GM23248 (cell line): ENCODE measurements at regions not wholly inside any gene's neighbourhood (a gene's known extent, or its start where the extent isn't known, plus 50 kb on each side); places are given as distances from the start of the nearest gene placed in this dataset.
A peak's percentile ranks its signal among the peaks of the same experiment; 100 is the strongest.

ENCODE experiments used
- DNase-seq: peaks from one replicate; pipeline ENCODE4 v3.0.0-alpha.2; 2015
- H2AFZ ChIP-seq: fragments of 200-600 bp; sonication (generic); 2 replicates; pipeline ENCODE4 v1.6.1; 2016; ENCODE audit warnings: antibody characterized with exemption
- H3F3A ChIP-seq: fragments of 200-600 bp; sonication (generic); 2 replicates; pipeline ENCODE4 v1.6.1; 2016; ENCODE audit warnings: mild to moderate bottlenecking, antibody characterized with exemption, mixed run types; ENCODE audit not compliant: insufficient read depth
- H3K27ac ChIP-seq: fragments of 200-600 bp; sonication (generic); 2 replicates; pipeline ENCODE4 v1.5.1; 2016; ENCODE audit warnings: mild to moderate bottlenecking
- H3K27me3 ChIP-seq: fragments of 200-600 bp; sonication (generic); replicated peaks from 2 replicates; pipeline ENCODE4 v1.6.1; 2016; ENCODE audit warnings: mild to moderate bottlenecking; ENCODE audit not compliant: insufficient read depth
- H3K36me3 ChIP-seq: fragments of 200-600 bp; sonication (generic); 2 replicates; pipeline ENCODE4 v1.6.1; 2016; ENCODE audit warnings: low read depth, mild to moderate bottlenecking
- H3K4me1 ChIP-seq: fragments of 200-600 bp; sonication (generic); 2 replicates; pipeline ENCODE4 v1.6.1; 2016; ENCODE audit warnings: mild to moderate bottlenecking; ENCODE audit not compliant: insufficient read depth
- H3K4me2 ChIP-seq: fragments of 200-600 bp; sonication (generic); one replicate; pipeline ENCODE4 v1.6.1; 2016; ENCODE audit warnings: mild to moderate bottlenecking; ENCODE audit not compliant: unreplicated experiment
- H3K4me3 ChIP-seq: fragments of 200-600 bp; sonication (generic); 2 replicates; pipeline ENCODE4 v1.5.1; 2016; ENCODE audit warnings: mild to moderate bottlenecking
- H3K79me2 ChIP-seq: fragments of 200-600 bp; sonication (generic); 2 replicates; pipeline ENCODE4 v1.6.1; 2016; ENCODE audit warnings: mild to moderate bottlenecking; ENCODE audit not compliant: insufficient read depth
- H3K9ac ChIP-seq: fragments of 200-600 bp; sonication (generic); 2 replicates; pipeline ENCODE4 v1.6.1; 2016; ENCODE audit warnings: mild to moderate bottlenecking
- H3K9me2 ChIP-seq: fragments of 200-600 bp; sonication (generic); 2 replicates; pipeline ENCODE4 v1.6.1; 2016; ENCODE audit warnings: mixed run types, mild to moderate bottlenecking, moderate library complexity; ENCODE audit not compliant: insufficient read depth
- H3K9me3 ChIP-seq: fragments of 200-600 bp; sonication (generic); one replicate; pipeline ENCODE4 v1.6.1; 2017; ENCODE audit warnings: low read depth
- H4K20me1 ChIP-seq: fragments of 200-600 bp; sonication (generic); 2 replicates; pipeline ENCODE4 v1.6.0; 2016; ENCODE audit not compliant: insufficient read depth
- EZH2 ChIP-seq: fragments of 200-600 bp; sonication (generic); IDR thresholded peaks from 2 replicates; pipeline ENCODE4 v1.6.1; 2018; ENCODE audit warnings: antibody characterized with exemption, mild to moderate bottlenecking; ENCODE audit not compliant: insufficient read depth, poor library complexity, severe bottlenecking
- EZH2phosphoT487 ChIP-seq: fragments of 200-600 bp; sonication (generic); IDR thresholded peaks from 2 replicates; pipeline ENCODE4 v1.6.1; 2018; ENCODE audit warnings: antibody characterized with exemption, moderate library complexity, mild to moderate bottlenecking, low read depth; ENCODE audit not compliant: insufficient read depth
- WGBS, 2 experiments: methylation state at CpG; one replicate each; pipeline ENCODE4 v1.1.6; 2015 to 2017; ENCODE audit warnings: low lambda C conversion rate in 2 of 2, low coverage in 1 of 2; ENCODE audit errors: missing lambda C conversion rate in 2 of 2; 5-methylcytosine and 5-hydroxymethylcytosine counted together
- in situ Hi-C: fragments of 300-500 bp; cut with MboI; formaldehyde crosslinking; loops from 2 replicates; pipeline ENCODE4 v1.15.0; 2020

GRCh38 chr4:189129044-189129694, 811.5 kb upstream of the FRG1 start:
- no peaks in the 10 kb centered on the region for H3K79me2 ChIP-seq

DNA sequence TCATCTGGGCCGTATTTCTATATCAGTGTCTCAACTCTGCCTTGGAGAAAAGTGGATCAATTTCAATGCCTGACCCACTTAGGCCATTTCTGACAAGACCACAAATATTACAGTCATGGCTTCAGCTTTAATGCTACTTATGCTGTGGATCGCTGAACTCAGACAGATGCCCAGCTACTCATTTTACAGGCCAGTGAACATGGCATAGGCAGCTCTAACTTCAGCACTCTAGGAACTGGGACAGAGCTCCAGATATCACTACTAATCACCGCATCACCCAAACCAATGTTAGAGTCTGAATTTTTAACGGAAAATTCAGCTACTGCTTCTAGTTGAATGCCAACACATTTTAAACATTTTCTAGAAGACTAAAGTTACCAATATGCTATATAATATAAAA, 809.6 kb upstream of the FRG1 start:
- in situ Hi-C loops, result no loop called here
- Histone ChIP-seq H3K79me2 (no peaks in the 10 kb centered on the region), H3K27me3 (no peaks in the 10 kb centered on the region), H3K9me2 (no peaks in the 10 kb centered on the region), H3K9ac (no peak overlapping the region), H3K36me3 (no peaks in the 10 kb centered on the region), H3F3A (no peaks in the 10 kb centered on the region), H3K4me2 (no peak overlapping the region), H3K27ac (no peak overlapping the region), H3K9me3 (no peaks in the 10 kb centered on the region), H4K20me1 (no peaks in the 10 kb centered on the region), H2AFZ (no peak overlapping the region), H3K4me1 (no peaks in the 10 kb centered on the region), H3K4me3 (no peak overlapping the region)
- DNase-seq, result no peak
- TF ChIP-seq EZH2phosphoT487, result no peak
- no peak for TF ChIP-seq EZH2
- 46 to 55% methylated on average over 4 of the region's 4 CpGs for WGBS, 2 experiments

More at GRCh38 chr4:189129044-189129694, 811.5 kb upstream of the FRG1 start:
- Histone ChIP-seq H3K4me1 (no peaks in the 10 kb centered on the region), H3F3A (no peaks in the 10 kb centered on the region), H4K20me1 (no peaks in the 10 kb centered on the region), H2AFZ (no peak overlapping the region), H3K27ac (no peak overlapping the region), H3K4me2 (no peak overlapping the region), H3K4me3 (no peak overlapping the region), H3K9me3 (no peaks in the 10 kb centered on the region), H3K9ac (no peak overlapping the region), H3K36me3 (no peaks in the 10 kb centered on the region), H3K27me3 (no peaks in the 10 kb centered on the region), H3K9me2 (no peaks in the 10 kb centered on the region)
- no peak for DNase-seq
- in situ Hi-C loops, result no loop called here
- 8 to 9% methylated on average over 10 of the region's 10 CpGs for WGBS, 2 experiments
- TF ChIP-seq EZH2, result no peak
- TF ChIP-seq EZH2phosphoT487, result no peak

- in situ Hi-C loops, result no loop called here
- TF ChIP-seq EZH2phosphoT487, result no peak
- no peak for TF ChIP-seq EZH2
These were observed 804.2 kb upstream of the FRG1 start for GRCh38 chr4:189136462-189136861.

DNA sequence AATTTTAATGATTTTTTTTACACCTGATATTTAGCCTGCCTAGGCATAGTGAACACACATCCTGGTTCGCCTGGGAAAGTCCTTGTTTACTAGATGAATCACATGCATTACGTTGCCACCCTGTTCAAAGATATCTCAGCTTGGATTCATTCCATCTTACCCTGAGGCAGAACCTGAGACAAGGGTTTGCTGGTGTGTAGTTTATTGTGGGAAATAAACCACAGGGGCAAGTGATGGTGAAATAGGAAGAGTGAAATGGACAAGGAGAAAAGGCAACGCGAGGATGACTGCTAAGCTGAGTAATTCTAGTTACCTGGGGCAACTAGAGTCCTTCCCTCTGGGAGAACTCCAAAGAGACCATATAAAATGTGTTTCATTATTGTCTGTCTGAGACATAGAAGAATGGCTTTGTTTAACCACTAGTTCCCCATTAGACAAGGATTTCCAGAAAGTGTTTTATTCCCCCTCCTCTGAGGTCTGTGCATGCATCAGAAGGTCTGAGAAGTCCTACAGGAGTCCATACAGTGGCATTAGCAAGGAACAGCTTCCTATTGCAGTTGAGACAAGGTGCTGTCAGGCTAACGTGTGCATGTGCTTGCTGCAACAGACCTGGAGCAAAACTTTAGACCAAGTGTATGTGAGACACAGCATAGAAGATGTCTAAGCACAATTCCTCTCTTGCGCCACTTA, 797.3 kb upstream of the FRG1 start:
- WGBS, 2 experiments, result 24 to 25% methylated on average over 6 of the region's 6 CpGs
- H3K36me3 ChIP-seq, result no peaks in the 10 kb centered on the region

More at GRCh38 chr4:189136462-189136861, 804.2 kb upstream of the FRG1 start:
- H2AFZ ChIP-seq, result no peak overlapping the region
- no peak overlapping the region for H3K4me2 ChIP-seq
- no peaks in the 10 kb centered on the region for H3K9me3 ChIP-seq
- no peaks in the 10 kb centered on the region for H3K27me3 ChIP-seq
- H3K27ac ChIP-seq, result no peak overlapping the region
- H3F3A ChIP-seq, result no peaks in the 10 kb centered on the region
- H3K4me1 ChIP-seq, result no peaks in the 10 kb centered on the region
- H3K9ac ChIP-seq, result no peak overlapping the region
- no peak overlapping the region for H3K4me3 ChIP-seq
- DNase-seq, result no peak
- WGBS, 2 experiments, result 13 to 16% methylated on average over 3 to 4 of the region's 4 CpGs
- H3K79me2 ChIP-seq, result no peaks in the 10 kb centered on the region
- H3K36me3 ChIP-seq, result no peaks in the 10 kb centered on the region
- no peaks in the 10 kb centered on the region for H4K20me1 ChIP-seq
- no peaks in the 10 kb centered on the region for H3K9me2 ChIP-seq

More for the DNA sequence above, 797.3 kb upstream of the FRG1 start:
- Histone ChIP-seq H3F3A (no peaks in the 10 kb centered on the region), H3K4me2 (no peak overlapping the region), H3K79me2 (no peaks in the 10 kb centered on the region), H3K27ac (no peak overlapping the region), H2AFZ (no peak overlapping the region), H3K9me3 (no peaks in the 10 kb centered on the region), H3K9ac (no peak overlapping the region), H3K4me3 (no peak overlapping the region), H3K27me3 (no peaks in the 10 kb centered on the region), H3K4me1 (no peaks in the 10 kb centered on the region), H4K20me1 (no peaks in the 10 kb centered on the region), H3K9me2 (no peaks in the 10 kb centered on the region)
- DNase-seq, result peak; percentile 1
- in situ Hi-C loops, result no loop called here
- no peak for TF ChIP-seq EZH2
- TF ChIP-seq EZH2phosphoT487, result no peak
